GM21737 (cell line): ENCODE measurements at regions not wholly inside any gene's neighbourhood (a gene's known extent, or its start where the extent isn't known, plus 50 kb on each side); places are given as distances from the start of the nearest gene placed in this dataset.

Source experiments
- ATAC-seq: cut with Tn5 transposase; IDR thresholded peaks from one replicate; pipeline ENCODE4 v1.9.1; 2021; ENCODE audit warnings: mild to moderate bottlenecking, moderate library complexity; ENCODE audit not compliant: unreplicated experiment

DNA sequence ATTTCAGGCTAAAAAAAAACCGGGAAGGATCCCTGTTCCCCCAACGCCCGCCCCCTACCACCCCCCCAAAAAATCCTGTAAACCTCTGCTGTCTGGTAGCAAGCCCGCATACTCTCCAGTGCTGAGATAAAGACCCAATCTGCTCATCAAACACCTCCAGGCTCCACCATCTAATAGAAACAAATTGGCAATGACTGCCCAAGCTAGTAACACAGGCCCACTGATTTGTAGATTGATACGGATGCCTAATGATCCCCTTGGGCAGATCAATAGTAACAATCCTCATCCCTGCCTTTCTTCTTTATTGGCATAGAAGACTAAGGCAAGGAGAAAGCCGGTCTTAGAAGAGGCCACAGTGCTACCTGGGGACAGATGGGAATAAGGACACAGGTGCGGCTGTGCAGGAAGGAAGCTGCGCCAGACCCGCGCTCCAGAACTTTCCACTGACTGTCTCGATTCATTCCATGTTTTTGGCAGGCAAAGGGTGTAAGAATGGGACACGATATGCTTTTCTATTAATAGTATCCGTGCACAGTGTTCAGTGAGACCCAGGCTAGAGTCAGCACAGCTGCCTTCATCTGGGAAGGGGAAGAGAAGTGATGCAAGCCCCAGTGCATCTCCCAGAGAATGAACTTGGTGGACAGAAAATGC, 407.6 kb upstream of the PSMD7 start:
- ATAC-seq = no peak

DNA sequence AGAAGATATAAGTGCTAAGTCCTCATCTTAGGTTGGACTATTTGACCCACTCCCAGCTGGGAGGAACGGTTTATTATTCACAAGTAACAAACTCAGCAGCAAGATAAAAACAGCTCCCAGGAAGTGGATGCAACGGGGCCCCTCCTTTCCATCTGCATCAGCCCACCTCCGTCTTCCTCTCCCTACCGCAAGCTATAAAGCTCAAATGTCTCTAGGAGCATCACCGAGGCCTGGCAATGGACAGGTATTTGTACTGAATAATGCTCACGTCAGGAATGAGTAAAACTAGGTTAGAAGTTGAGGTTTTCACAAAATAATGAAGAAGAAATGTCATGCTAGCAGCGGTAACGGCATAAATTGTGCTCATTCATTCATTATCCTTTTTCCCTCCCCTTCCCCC, 408.7 kb upstream of the PSMD7 start:
- ATAC-seq = no peak

DNA sequence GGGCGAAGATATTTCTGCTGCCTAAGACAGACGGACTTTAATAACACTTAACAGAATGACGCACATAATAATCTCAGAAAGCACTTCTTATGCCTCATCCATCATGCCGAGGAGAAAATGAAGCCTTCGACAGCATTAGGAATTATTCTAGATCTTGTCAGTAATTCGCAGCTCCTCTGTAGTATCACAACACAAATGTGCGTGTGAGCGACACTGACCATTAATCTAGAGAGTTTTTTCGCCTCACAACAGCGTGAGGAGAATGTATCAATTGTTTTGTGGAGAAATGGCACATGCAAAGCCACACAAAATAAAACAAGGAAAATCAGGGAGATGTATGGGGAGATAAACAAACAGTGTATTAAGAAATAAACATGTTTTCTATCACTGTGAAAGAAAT, 410.2 kb upstream of the PSMD7 start:
- ATAC-seq = no peak

DNA sequence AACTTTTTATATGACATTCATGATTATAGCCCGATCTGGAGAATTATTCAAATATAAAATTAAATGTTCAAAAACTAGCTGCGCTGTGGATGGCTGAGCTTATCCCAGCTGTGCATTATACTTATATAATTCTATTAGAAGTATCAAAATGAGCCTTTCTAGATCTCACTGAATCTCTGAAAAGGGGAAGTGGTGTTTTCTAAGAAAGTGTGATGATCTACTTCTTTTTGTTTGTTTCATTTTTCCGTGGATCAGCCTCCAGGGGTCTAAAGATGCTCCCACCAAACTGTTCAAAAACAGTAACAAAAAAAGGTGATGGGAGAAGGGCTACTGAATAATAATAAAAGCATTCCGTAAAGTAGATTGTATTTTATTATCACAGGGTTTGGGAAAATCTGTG, 411.3 kb upstream of the PSMD7 start:
- ATAC-seq = no peak

DNA sequence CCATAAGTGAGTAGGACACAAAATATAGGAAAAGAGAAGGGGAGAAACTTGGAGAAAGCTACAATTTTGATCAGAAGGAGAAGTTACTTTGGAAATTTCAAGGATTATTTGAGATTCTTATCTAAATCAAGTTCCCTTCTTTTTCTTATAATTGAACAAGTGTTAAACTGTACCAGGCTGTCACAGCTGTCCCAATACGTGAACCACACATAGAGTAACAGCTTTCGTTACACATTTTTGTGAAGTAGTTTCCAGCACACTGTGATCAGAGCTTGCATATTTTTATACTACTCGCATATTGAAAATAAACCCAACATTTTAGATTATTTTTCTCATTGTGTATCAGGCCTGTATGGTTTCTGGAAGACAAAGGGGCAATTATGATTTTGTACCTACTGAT, 412.8 kb upstream of the PSMD7 start:
- no peak for ATAC-seq

DNA sequence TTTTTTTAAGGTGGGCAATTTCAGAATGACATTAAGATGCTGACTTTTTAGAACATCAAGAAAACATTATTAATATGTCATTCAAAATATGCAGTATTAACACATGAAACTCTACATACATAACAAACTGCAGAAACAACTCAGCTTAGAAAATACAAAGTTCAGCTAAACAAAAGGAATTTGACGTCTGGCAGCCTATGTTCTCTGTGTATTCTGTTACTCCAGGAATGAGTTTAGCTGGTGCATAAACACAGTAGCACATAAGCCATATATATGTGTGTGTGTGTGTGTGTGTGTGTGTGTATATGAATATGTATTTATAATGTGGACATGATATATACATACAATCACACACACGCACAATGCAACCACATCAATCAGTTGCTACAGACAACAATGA, 413.5 kb upstream of the PSMD7 start:
- ATAC-seq = no peak

DNA sequence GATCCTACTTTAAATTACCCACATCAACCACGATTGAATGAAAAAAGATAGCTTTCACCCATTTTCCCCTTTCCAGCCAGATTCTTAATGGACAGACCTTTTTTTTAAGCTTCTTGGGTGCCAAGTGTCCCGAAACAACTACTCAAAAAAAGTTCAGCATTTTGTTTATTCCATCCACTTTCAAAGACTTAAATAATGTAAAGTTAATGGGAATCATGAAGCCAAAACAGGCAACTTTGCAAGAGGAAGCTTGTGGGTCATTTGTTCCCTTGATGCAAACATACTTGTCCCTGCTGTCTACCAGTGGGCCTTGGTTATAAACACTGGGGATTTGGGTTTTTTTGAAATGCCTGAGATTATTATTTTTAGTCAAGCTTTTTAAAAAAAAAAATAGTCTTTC, 414.0 kb upstream of the PSMD7 start:
- ATAC-seq = no peak

DNA sequence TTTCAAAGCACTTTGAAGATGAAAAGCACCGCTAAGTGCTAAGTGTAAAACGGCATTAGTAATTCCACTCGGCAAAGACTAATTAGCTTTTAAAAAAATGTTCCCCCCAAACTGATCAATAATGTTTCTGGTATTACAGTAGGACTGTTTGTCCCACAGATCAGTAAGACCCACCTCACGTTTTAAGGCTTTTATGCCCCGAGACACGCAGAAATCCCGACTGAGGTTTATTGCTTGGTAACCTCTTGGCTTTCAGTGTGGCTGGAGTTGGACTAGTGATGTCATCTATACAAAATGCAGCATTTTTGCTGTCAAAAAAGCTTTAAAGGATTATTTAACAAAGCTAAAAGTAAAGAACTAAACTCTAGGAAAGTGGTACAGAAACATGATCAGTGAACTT, 414.6 kb upstream of the PSMD7 start:
- no peak for ATAC-seq

DNA sequence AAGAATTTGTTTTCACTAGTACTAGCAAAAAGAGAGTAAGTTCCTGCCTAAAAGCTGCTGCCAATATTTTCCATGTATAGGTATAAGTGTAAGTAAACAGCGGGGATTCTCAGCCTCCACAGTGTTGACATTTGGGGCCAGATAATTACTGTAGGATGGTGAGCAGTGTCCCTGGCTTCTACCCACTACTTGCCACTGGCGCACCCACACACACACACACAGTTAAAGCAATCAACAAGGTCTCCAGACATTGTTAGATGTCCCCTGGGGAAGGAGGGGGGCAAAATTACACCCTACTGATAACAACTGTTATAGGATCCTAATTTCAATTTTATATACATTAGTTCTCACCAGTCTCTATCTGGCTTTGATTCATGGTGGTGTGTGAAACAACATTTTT, 417.0 kb upstream of the PSMD7 start:
- ATAC-seq = no peak

DNA sequence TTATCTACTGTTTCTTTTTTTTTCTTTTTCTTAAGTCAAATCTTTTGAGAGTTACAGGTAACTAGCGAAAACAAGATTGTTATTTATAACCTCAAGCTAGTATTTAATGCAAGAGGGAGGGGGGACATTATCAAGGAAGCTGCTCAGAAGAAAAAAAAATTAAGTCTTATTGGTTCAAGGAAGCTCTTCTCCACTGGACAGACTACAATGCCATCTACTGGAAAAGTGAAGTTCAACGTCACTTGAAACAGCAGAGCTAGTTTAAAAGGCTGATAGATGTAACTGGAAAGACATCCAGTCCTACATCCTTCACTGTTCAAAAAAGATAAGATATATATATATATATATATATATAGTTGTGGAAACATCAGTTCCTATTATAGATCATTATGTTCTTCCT, 418.0 kb upstream of the PSMD7 start:
- ATAC-seq = no peak

DNA sequence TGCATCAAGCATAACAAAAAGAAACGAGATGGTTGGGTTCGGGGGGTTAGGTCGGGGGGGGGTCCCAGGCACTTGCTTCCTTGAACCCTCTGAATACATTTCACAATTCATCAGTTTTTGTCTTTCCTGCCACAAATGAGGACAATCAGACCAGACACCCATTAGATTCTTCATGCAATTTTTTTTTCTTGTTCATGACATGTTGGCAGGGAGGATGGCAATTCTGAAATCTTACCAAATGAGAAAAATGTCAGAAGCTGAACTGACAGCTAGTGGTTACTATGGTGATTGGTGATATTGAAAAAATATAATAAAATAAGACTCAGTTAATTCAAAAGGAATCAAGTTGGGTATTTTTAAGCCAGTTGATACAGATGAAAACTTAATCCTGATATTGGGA, 419.5 kb upstream of the PSMD7 start:
- ATAC-seq = no peak

DNA sequence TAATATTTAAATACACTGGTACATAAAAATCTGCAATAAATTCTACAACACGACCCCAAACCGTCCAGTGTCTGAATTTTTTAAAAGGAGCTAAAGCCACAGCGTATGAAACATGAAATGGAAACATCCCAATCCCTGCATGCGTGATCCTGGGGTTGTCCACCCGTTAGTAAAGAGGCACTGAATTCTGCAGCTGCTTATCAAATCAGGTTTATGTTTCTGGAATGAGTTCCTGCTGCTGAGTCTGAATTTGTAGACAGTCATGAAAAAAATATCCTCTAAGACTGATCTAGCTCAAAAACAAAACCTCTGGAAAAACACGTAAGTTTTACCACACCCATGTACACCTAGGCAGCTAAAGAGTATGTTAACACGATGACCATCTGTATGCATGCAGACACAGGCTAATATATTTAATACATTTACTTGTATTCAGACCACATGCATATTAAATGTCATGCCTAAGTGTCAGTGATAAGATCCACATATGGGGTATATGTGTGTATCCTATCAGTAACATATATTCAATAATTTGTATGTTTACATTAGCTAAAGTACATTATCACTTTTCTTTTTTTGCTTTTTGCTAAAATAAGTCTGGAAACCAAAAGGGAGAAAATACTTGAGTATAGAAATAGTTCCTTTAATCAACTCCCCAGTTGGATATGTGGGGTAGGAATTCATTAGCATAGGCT, 420.5 kb upstream of the PSMD7 start:
- no peak for ATAC-seq

DNA sequence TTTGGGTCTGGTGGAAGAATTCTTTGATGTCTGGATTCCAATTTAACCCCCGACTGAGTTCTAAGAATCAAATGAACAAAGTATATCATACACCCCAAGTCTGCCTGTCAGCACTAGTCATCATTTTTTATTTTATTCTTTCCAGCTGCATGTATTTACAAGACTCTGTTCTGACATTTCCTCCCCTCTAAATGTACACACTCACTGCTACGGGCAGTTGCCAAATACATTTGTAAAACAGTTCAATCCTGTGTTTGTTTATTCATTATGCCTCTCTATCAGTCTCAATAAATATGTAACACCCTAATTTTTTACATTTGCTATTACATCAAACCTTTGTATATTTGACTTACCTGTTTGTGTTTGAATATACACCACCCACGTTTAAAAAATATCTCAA, 422.3 kb upstream of the PSMD7 start:
- ATAC-seq = no peak

DNA sequence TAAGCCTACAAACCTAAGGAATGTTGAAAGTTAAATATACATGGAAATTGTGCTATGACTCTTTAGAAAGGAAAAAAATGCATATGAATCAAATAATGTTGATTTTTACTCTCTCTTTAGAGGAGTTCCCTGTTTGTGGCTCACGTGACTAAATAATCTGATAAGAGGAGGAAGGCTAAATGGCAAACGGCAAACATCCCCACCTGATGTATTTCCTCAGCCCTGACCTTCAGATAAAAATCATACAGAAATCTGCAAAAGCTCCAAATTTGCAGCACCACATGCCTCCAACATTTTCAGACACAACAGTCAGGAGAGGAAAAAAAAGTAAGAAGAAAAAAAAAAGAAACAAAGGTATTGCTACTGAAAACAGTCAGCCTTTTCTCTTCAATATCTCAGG, 423.0 kb upstream of the PSMD7 start:
- no peak for ATAC-seq

DNA sequence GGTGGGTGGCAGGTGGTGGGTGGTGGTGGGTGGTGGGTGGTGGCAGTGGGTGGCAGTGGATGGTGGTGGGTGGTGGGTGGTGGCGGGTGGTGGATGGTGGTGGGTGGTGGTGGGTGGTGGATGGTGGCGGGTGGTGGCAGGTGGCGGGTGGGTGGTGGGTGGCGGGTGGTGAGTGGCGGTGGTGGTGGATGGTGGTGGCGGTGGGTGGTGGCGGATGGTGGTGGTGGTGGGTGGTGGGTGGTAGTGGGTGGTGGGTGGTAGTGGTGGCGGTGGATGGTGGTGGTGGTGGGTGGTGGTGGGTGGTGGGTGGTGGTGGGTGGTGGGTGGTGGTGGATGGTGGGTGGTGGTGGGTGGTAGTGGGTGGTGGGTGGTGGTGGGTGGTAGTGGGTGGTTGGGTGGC, 423.8 kb upstream of the PSMD7 start:
- no peak for ATAC-seq

DNA sequence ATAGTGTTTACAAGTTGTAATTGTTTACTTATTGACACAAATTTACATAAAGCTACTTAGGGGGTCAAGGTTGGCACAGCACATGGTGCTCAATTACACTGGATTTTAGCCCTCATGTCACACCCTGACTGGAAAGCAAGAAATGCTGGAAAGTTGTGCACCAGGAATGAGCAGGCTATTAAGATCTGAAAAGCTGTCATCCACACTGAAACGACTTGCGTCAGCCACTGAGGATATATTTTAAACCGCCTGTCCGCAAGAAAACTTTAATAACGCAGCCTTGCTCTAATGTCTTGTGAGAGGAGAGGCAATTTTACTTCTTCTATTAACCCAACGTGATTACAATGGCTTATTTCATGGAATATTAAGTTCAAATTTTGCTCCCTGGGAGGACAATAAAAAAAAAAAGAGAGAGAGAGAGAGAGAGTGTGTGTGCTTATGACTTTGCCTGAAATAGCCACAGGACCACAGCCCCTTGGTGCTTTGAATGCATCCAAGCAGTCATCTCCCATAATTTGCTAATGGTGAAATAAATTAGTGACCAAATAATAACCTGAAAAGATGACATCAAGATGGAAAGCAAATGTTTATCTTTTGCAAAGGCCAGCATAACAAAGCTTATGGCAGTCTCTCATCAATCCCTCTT, 425.4 kb upstream of the PSMD7 start:
- ATAC-seq = no peak

DNA sequence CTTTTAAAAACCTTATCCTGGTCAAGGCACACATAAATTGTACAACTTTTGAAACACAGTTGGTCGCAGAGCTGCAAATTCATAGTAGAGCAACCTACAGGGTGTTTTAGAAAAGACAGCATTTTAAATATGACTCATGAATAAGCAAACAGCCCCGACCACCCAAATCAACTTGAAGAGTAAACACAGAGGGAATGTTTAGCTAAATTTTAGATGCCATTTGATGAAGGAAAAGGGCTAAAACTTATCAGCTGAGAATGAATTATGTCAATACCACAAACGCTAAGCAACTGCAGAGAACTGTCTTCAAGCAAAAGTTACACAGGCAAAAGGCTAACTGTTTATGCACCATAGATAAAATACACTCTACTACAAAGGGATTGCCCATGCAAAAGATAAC, 427.5 kb upstream of the PSMD7 start:
- ATAC-seq = no peak

DNA sequence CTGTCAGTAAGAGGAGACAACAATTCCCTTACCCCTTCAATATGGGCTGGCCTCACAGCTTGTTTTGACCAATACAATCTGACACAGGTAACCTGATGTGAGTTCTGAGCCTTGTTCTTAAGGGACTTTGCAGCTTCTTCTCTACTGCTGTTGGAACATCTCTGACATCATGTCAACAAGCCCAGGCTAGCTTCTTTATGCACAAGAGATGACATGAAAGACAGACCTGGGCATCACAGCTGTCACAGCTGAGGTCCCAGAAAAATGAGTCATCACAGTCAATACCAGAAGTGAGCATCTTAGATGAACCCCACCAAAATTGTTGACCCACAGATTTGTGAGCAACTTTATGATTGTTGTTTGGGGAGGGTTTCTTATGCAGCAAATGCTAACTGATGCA, 431.7 kb upstream of the PSMD7 start:
- no peak for ATAC-seq

DNA sequence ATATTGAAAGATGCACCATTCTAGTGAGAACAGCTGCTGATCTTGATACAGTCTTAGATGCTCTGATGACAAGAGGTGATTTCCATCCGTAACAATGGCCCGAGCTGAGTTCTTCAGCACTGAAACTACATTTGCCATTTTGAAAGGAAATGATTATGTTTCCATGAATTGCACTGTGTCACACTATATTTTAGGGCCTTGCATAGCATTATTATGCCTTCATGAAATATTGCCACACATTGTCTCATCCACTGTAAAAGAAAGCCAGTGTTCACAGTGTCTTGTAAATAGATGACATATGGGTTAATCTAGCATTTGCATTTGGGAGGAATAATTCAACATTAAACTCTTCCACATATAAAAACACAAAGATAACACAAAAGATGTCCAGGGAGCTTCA, 438.3 kb upstream of the PSMD7 start:
- no peak for ATAC-seq

DNA sequence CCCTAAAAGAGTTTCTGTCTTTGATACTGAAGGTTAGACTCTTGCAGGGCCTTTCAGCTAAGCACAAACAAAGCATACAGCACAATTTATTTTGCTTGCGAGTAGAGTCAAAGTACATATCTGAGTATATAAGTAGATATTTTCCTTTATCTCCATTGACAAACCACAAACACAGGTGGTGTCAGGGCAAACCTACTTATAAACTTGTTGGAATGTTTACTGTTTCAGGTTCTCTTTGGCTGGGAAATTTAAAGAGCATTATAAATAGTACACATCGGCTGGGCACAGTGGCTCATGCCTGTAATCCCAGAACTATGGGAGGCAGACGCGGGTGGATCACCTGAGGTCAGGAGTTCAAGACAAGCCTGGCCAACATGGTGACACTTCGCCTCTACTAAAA, 442.6 kb upstream of the PSMD7 start:
- no peak for ATAC-seq

DNA sequence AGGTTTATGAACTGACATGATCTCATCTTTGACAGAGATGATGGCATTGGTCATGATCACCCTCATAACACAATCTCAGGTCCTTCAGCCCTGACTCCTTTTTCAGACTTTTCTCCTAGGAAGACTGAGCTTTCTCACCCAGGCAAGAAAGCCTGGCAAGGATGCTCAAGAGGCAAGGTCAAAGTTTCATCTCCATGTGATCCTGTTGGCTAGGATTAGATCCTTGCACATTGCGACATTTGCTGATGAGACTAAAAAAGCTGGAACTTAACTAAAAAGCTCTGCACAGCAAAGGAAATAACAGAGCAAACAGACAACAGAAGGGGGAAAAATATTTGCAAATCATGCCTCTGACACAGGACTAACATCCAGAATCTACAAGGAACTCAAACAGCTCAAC, 444.1 kb upstream of the PSMD7 start:
- ATAC-seq = no peak

DNA sequence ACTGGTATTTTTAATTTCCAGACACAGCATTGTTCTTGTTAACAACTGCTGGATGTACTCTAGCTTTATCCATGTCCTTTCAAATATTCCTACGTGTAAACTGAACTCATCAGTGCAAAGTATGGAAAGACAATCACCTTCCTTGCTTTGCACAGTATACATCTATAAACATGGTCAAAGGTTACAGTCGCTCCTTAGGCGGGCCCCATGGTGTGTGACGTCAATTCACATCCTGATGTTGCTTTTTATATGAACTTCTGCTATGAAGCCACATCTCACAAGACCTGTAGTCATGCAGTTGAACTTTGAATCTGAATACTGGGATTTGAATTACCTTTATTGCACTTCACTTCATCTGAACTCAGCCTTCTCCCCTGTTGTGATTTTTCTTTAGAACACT, 447.6 kb upstream of the PSMD7 start:
- ATAC-seq = no peak

DNA sequence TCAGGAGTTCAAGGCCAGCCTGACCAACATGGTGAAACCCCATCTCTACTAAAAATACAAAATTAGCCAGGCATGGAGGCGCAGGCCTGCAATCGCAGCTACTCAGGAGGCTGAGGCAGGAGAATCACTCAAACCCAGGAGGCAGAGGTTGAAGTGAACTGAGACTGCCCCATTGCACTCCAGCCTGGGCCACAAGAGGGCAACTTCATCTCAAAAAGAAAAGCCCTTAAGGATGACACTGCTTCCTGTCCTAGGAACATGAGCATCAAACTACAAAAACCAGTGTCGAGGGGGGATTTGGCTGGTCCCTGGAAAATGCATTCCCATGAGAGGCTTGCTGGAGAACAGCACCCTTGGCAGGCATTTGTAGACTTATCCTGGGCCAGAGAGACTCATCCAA, 449.5 kb upstream of the PSMD7 start:
- ATAC-seq = no peak
